ENCODE measurements at regions not wholly inside any gene's neighbourhood (a gene's known extent, or its start where the extent isn't known, plus 50 kb on each side); places are given as distances from the start of the nearest gene placed in this dataset.
"Not testable (repeated sequence)": the region's sequence is repeated elsewhere in the genome, so short reads cannot be mapped to it uniquely, and the experiment has no call there.

- Mint-ChIP-seq H3K27me3 (ENCODE audit: low read depth) (no peaks in the 10 kb centered on the region), H3K9me3 (no peaks in the 10 kb centered on the region), H3K4me3 (no peak overlapping the region), H3K27ac (no peak overlapping the region), H3K4me1 (ENCODE audit: low read depth) (no peaks in the 10 kb centered on the region), H3K36me3 (ENCODE audit: low read depth) (no peaks in the 10 kb centered on the region)
- DNase-seq (ENCODE audit: low spot score) = no peak
Observed at GRCh38 chr5:58011301-58011700, 448.6 kb downstream of the PLK2 start.

GRCh38 chr5:58009754-58010153 lies 450.1 kb downstream of the PLK2 start:
- Mint-ChIP-seq H3K4me3 (no peak overlapping the region), H3K36me3 (ENCODE audit: low read depth) (no peaks in the 10 kb centered on the region), H3K27ac (no peak overlapping the region), H3K4me1 (ENCODE audit: low read depth) (no peaks in the 10 kb centered on the region), H3K9me3 (no peaks in the 10 kb centered on the region), H3K27me3 (ENCODE audit: low read depth) (no peaks in the 10 kb centered on the region)
- DNase-seq (ENCODE audit: low spot score) = no peak

- no peaks in the 10 kb centered on the region for H3K4me1 Mint-ChIP-seq (ENCODE audit: low read depth)
- H3K9me3 Mint-ChIP-seq = no peaks in the 10 kb centered on the region
- no peaks in the 10 kb centered on the region for H3K36me3 Mint-ChIP-seq (ENCODE audit: low read depth)
- H3K4me3 Mint-ChIP-seq = no peak overlapping the region
- DNase-seq (ENCODE audit: low spot score) = no peak
- H3K27me3 Mint-ChIP-seq (ENCODE audit: low read depth) = no peaks in the 10 kb centered on the region
- H3K27ac Mint-ChIP-seq = no peak overlapping the region
Observed at GRCh38 chr5:58002323-58002722, 457.6 kb downstream of the PLK2 start.

GRCh38 chr5:57993866-57994265 lies 466.0 kb downstream of the PLK2 start:
- H3K4me3 Mint-ChIP-seq = no peak overlapping the region
- H3K36me3 Mint-ChIP-seq (ENCODE audit: low read depth) = no peaks in the 10 kb centered on the region
- H3K9me3 Mint-ChIP-seq = no peaks in the 10 kb centered on the region
- H3K27me3 Mint-ChIP-seq (ENCODE audit: low read depth) = no peaks in the 10 kb centered on the region
- no peak overlapping the region for H3K27ac Mint-ChIP-seq
- no peak for DNase-seq (ENCODE audit: low spot score)
- H3K4me1 Mint-ChIP-seq (ENCODE audit: low read depth) = no peaks in the 10 kb centered on the region

GRCh38 chr5:57989378-57989777 lies 470.5 kb downstream of the PLK2 start:
- H3K4me1 Mint-ChIP-seq (ENCODE audit: low read depth) = no peaks in the 10 kb centered on the region
- DNase-seq (ENCODE audit: low spot score) = no peak
- no peaks in the 10 kb centered on the region for H3K27me3 Mint-ChIP-seq (ENCODE audit: low read depth)
- no peaks in the 10 kb centered on the region for H3K9me3 Mint-ChIP-seq
- no peak overlapping the region for H3K4me3 Mint-ChIP-seq
- no peaks in the 10 kb centered on the region for H3K36me3 Mint-ChIP-seq (ENCODE audit: low read depth)
- no peak overlapping the region for H3K27ac Mint-ChIP-seq

GRCh38 chr5:57988813-57989212 lies 471.1 kb downstream of the PLK2 start:
- Mint-ChIP-seq H3K4me1 (ENCODE audit: low read depth) (no peaks in the 10 kb centered on the region), H3K27ac (no peak overlapping the region)

GRCh38 chr5:57987552-57987951 lies 472.3 kb downstream of the PLK2 start:
- H3K4me3 Mint-ChIP-seq = no peak overlapping the region
- no peaks in the 10 kb centered on the region for H3K36me3 Mint-ChIP-seq (ENCODE audit: low read depth)
- H3K9me3 Mint-ChIP-seq = no peaks in the 10 kb centered on the region
- H3K27me3 Mint-ChIP-seq (ENCODE audit: low read depth) = no peaks in the 10 kb centered on the region
- no peak overlapping the region for H3K27ac Mint-ChIP-seq
- no peaks in the 10 kb centered on the region for H3K4me1 Mint-ChIP-seq (ENCODE audit: low read depth)
- no peak for DNase-seq (ENCODE audit: low spot score)

More at GRCh38 chr5:57988813-57989212, 471.1 kb downstream of the PLK2 start:
- Mint-ChIP-seq H3K36me3 (ENCODE audit: low read depth) (no peaks in the 10 kb centered on the region), H3K9me3 (no peaks in the 10 kb centered on the region), H3K4me3 (no peak overlapping the region), H3K27me3 (ENCODE audit: low read depth) (no peaks in the 10 kb centered on the region)
- DNase-seq (ENCODE audit: low spot score) = no peak

- no peaks in the 10 kb centered on the region for H3K4me1 Mint-ChIP-seq (ENCODE audit: low read depth)
- H3K27ac Mint-ChIP-seq = no peak overlapping the region
- H3K27me3 Mint-ChIP-seq (ENCODE audit: low read depth) = no peaks in the 10 kb centered on the region
- no peak overlapping the region for H3K4me3 Mint-ChIP-seq
- no peaks in the 10 kb centered on the region for H3K36me3 Mint-ChIP-seq (ENCODE audit: low read depth)
- DNase-seq (ENCODE audit: low spot score) = no peak
- H3K9me3 Mint-ChIP-seq = no peaks in the 10 kb centered on the region
Observed at GRCh38 chr5:57986761-57987341, 473.0 kb downstream of the PLK2 start.

- H3K27ac Mint-ChIP-seq = no peak overlapping the region
Observed at GRCh38 chr5:57983426-57983825, 476.5 kb downstream of the PLK2 start.

GRCh38 chr5:57979671-57980070 lies 480.2 kb downstream of the PLK2 start:
- no peaks in the 10 kb centered on the region for H3K4me1 Mint-ChIP-seq (ENCODE audit: low read depth)
- no peaks in the 10 kb centered on the region for H3K36me3 Mint-ChIP-seq (ENCODE audit: low read depth)
- H3K4me3 Mint-ChIP-seq = no peak overlapping the region
- DNase-seq (ENCODE audit: low spot score) = no peak
- no peaks in the 10 kb centered on the region for H3K9me3 Mint-ChIP-seq
- no peak overlapping the region for H3K27ac Mint-ChIP-seq
- H3K27me3 Mint-ChIP-seq (ENCODE audit: low read depth) = no peaks in the 10 kb centered on the region

More at GRCh38 chr5:57983426-57983825, 476.5 kb downstream of the PLK2 start:
- no peak overlapping the region for H3K4me3 Mint-ChIP-seq
- H3K36me3 Mint-ChIP-seq (ENCODE audit: low read depth) = no peaks in the 10 kb centered on the region
- H3K4me1 Mint-ChIP-seq (ENCODE audit: low read depth) = no peaks in the 10 kb centered on the region
- no peaks in the 10 kb centered on the region for H3K9me3 Mint-ChIP-seq
- DNase-seq (ENCODE audit: low spot score) = no peak
- no peaks in the 10 kb centered on the region for H3K27me3 Mint-ChIP-seq (ENCODE audit: low read depth)

- no peak for DNase-seq (ENCODE audit: low spot score)
- no peaks in the 10 kb centered on the region for H3K4me1 Mint-ChIP-seq (ENCODE audit: low read depth)
- H3K36me3 Mint-ChIP-seq (ENCODE audit: low read depth) = no peaks in the 10 kb centered on the region
- H3K4me3 Mint-ChIP-seq = no peak overlapping the region
- no peaks in the 10 kb centered on the region for H3K9me3 Mint-ChIP-seq
- H3K27me3 Mint-ChIP-seq (ENCODE audit: low read depth) = no peaks in the 10 kb centered on the region
- no peak overlapping the region for H3K27ac Mint-ChIP-seq
Observed at GRCh38 chr5:57976506-57976905, 483.4 kb downstream of the PLK2 start.

GRCh38 chr5:57972099-57972498 lies 487.8 kb downstream of the PLK2 start:
- not testable (repeated sequence) for H3K4me3 Mint-ChIP-seq; H3K27me3 Mint-ChIP-seq (ENCODE audit: low read depth); H3K9me3 Mint-ChIP-seq; H3K4me1 Mint-ChIP-seq (ENCODE audit: low read depth); H3K36me3 Mint-ChIP-seq (ENCODE audit: low read depth); DNase-seq (ENCODE audit: low spot score); H3K27ac Mint-ChIP-seq

- H3K4me3 Mint-ChIP-seq = no peak overlapping the region
- DNase-seq (ENCODE audit: low spot score) = no peak
- H3K4me1 Mint-ChIP-seq (ENCODE audit: low read depth) = no peaks in the 10 kb centered on the region
- H3K27me3 Mint-ChIP-seq (ENCODE audit: low read depth) = peaks cover 2% of the 10 kb centered on the region
- no peak overlapping the region for H3K27ac Mint-ChIP-seq
- no peaks in the 10 kb centered on the region for H3K36me3 Mint-ChIP-seq (ENCODE audit: low read depth)
- H3K9me3 Mint-ChIP-seq = peaks cover 18% of the 10 kb centered on the region
Observed at GRCh38 chr5:57960569-57960968, 478.0 kb upstream of the ACTBL2 start.

GRCh38 chr5:57956636-57957035 lies 474.0 kb upstream of the ACTBL2 start:
- peaks cover 2% of the 10 kb centered on the region for H3K27me3 Mint-ChIP-seq (ENCODE audit: low read depth)
- no peaks in the 10 kb centered on the region for H3K36me3 Mint-ChIP-seq (ENCODE audit: low read depth)
- no peaks in the 10 kb centered on the region for H3K4me1 Mint-ChIP-seq (ENCODE audit: low read depth)
- H3K9me3 Mint-ChIP-seq = no peaks in the 10 kb centered on the region
- H3K27ac Mint-ChIP-seq = no peak overlapping the region
- no peak for DNase-seq (ENCODE audit: low spot score)
- H3K4me3 Mint-ChIP-seq = no peak overlapping the region

- Mint-ChIP-seq H3K27me3 (ENCODE audit: low read depth) (peaks cover 2% of the 10 kb centered on the region), H3K4me3 (no peak overlapping the region), H3K27ac (no peak overlapping the region), H3K9me3 (no peaks in the 10 kb centered on the region), H3K4me1 (ENCODE audit: low read depth) (no peaks in the 10 kb centered on the region), H3K36me3 (ENCODE audit: low read depth) (no peaks in the 10 kb centered on the region)
- DNase-seq (ENCODE audit: low spot score) = no peak
Observed at GRCh38 chr5:57955511-57955910, 472.9 kb upstream of the ACTBL2 start.
